ENCODE measurements at regions not wholly inside any gene's neighbourhood (a gene's known extent, or its start where the extent isn't known, plus 50 kb on each side); places are given as distances from the start of the nearest gene placed in this dataset.

DNA sequence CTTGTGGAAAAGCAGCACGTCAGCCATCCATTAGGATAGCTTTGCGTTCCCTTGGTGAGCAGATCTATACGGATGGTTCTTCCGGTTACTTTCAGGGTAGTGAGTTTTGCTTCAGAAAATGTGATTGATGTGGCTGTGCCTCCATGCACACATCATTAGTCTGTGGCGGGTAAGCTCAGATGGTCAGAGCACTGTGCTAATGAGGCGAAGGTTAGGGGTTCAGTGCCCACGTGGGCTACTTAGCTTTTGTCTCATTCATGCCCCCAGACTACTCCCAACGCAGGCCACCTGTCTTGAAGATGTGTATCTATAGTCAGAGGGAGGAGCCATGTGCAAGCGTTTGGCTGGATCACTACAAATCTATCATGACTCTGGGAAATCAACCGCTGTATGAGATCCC is 322.8 kb upstream of the POU3F3 start:
- no peak for DNase-seq (ENCODE audit: low read depth)
- TF ChIP-seq, protein P1, sequence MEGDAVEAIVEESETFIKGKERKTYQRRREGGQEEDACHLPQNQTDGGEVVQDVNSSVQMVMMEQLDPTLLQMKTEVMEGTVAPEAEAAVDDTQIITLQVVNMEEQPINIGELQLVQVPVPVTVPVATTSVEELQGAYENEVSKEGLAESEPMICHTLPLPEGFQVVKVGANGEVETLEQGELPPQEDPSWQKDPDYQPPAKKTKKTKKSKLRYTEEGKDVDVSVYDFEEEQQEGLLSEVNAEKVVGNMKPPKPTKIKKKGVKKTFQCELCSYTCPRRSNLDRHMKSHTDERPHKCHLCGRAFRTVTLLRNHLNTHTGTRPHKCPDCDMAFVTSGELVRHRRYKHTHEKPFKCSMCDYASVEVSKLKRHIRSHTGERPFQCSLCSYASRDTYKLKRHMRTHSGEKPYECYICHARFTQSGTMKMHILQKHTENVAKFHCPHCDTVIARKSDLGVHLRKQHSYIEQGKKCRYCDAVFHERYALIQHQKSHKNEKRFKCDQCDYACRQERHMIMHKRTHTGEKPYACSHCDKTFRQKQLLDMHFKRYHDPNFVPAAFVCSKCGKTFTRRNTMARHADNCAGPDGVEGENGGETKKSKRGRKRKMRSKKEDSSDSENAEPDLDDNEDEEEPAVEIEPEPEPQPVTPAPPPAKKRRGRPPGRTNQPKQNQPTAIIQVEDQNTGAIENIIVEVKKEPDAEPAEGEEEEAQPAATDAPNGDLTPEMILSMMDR (conservative IDR thresholded peaks at IDR 0.05; ENCODE audit: low read depth, low read length), result no peak
- H3K4me3 ChIP-seq (ENCODE audit: low read depth, low read length), result no peak overlapping the region

DNA sequence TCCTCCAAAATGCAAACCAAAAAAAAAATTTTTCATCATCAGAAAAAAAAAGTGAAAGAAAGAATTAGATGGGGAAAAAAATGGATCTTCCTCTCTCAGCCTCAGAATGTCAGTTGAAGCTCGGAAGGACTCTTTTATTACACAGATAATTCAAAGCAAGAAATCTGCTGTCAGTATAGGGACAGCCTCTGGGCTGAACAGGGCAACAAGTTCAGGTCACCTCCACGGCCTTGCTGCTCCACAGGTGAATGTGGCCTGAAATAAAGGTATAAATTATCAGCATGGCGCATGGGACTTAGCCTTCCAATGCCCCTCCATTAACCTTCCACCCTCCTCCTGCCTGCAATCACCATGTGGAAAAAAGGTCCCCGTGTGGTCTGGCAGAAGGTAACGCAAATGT is 316.8 kb upstream of the POU3F3 start:
- DNase-seq (ENCODE audit: low read depth), result no peak
- TF ChIP-seq, protein P1 (conservative IDR thresholded peaks at IDR 0.05; ENCODE audit: low read depth, low read length), result no peak
- no peak overlapping the region for H3K4me3 ChIP-seq (ENCODE audit: low read depth, low read length)

DNA sequence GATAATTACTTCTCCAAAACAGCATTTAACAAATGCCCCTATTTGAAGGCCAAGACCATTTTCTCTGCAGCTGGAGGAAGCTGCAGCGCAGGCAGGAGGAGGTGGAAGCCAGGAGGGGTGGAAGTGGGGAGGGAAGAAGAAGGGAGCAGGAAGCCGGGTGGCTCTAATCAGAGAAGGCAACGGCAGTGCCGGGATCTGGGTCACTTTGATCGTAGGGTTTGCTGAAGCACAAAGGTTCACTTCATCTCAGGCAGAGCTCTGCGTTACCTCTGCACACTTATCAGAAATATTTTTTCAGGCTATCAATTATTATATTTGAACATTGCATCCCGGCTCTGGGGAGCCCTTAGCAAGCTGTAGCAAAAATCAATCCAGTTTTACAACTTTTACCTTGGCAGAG is 315.8 kb upstream of the POU3F3 start:
- TF ChIP-seq, protein P1 (conservative IDR thresholded peaks at IDR 0.05; ENCODE audit: low read depth, low read length), result no peak
- H3K4me3 ChIP-seq (ENCODE audit: low read depth, low read length), result no peak overlapping the region
- no peak for DNase-seq (ENCODE audit: low read depth)

DNA sequence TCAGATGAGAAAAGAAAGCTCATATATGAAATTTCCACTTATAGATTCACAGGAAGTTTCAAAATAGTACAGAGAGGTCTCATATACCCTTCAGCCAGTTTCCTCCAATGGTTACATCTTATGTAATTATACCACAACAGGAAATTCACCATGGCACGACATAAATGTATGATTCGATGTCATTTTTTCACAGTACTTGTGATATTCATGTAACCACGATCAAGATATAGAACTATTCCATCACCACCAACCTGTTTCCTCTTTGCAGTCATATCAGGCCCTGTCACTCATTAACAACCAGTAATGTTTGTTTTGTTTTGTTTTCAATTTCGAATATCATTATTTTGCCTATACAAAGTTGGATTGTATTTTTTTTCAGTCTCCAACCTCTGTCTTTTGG is 314.3 kb upstream of the POU3F3 start:
- TF ChIP-seq, protein P1 (conservative IDR thresholded peaks at IDR 0.05; ENCODE audit: low read depth, low read length), result no peak
- H3K4me3 ChIP-seq (ENCODE audit: low read depth, low read length), result no peak overlapping the region
- DNase-seq (ENCODE audit: low read depth), result no peak

DNA sequence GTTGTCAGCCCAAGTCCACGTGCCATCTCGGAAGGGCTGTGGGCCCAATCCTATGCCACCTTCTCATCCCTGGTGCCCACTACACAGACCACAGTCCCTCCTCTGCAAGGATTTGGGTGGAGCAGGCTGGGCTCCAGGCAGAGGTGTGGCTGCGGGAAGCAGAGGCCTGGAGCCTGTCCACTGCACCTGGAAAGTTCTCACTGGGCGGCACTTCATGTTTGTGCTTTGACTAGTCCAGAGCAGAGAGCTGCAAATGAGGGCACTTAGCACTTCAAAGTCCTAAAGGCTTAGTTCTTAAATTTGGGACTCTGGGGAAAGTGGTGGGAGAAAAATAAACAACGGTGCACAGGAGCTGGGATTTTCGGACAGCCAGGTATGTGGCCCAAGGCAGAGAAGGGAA is 308.9 kb upstream of the POU3F3 start:
- H3K4me3 ChIP-seq (ENCODE audit: low read depth, low read length), result no peak overlapping the region
- TF ChIP-seq, protein P1 (conservative IDR thresholded peaks at IDR 0.05; ENCODE audit: low read depth, low read length), result no peak
- no peak for DNase-seq (ENCODE audit: low read depth)

DNA sequence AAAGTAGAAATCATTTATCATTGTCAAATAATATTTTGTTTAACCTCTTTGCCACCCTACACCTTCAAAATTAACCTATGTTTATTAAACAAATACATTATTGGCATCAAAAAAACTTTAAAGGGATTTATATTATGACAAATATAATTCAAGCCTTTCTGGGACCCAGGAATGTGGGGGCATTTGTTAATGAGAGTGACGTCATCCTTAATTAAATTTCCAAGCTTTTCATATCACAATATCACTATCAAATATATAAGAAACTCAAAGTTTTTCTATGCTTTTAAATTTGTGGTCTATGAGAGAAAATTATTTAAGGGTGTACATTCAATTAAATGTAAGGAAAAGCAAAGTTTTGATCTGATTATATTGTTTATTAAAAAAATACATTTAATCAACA is 307.4 kb upstream of the POU3F3 start:
- TF ChIP-seq, protein P1 (conservative IDR thresholded peaks at IDR 0.05; ENCODE audit: low read depth, low read length), result no peak
- H3K4me3 ChIP-seq (ENCODE audit: low read depth, low read length), result no peak overlapping the region
- no peak for DNase-seq (ENCODE audit: low read depth)

DNA sequence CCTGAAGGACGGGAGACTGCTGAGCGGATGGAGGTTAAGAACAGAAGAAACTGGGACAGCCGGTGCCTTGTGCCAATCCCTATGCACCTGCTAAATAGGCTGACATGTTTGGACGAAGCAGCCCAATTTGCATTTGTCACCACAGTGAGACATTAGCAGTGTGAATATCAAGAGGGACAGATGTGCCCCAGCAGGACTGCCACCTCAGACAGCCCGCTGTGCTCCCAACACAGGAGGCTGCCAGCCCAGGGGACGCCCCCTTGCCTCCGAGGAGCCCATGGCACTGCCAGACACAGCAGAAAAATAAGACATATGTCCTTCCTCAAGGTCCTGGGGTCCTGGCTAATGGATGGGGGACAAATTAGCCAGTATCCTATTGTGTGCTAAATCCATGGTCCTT is 306.7 kb upstream of the POU3F3 start:
- H3K4me3 ChIP-seq (ENCODE audit: low read depth, low read length), result no peak overlapping the region
- TF ChIP-seq, protein P1 (conservative IDR thresholded peaks at IDR 0.05; ENCODE audit: low read depth, low read length), result no peak
- DNase-seq (ENCODE audit: low read depth), result no peak

All from choroid plexus epithelial cell (primary cell).